ENCODE measurements at regions not wholly inside any gene's neighbourhood (a gene's known extent, or its start where the extent isn't known, plus 50 kb on each side); places are given as distances from the start of the nearest gene placed in this dataset.
A peak's percentile ranks its signal among the peaks of the same experiment; 100 is the strongest.

GRCh38 chr12:66066137-66066928 is 64.2 kb downstream of the LLPH start:
- no peak for DNase-seq

DNA sequence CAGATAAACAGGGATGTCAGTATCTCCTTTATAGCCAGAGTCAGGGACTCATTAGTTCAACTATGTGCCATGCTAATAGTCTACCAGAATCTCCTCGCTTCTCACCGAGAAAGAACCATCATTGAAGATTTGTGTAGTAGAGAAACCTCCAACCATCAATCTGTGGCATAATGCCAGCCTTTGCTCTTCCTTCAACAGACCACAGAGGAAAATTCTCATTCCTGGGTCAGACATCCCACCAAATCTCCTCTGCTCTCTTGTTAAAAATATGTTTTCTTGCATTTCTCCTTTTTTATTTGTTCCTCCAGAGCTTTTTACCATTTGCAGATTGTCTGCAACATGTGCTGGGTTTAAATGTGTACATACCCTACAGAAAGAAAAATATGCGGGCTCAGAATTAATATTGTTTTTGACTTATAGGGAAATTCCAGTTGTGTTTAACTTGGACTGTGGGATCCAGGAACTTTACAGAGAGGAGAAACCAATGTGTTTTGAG is 64.9 kb downstream of the LLPH start:
- DNase-seq, result no peak

- no peak for DNase-seq
Measured at GRCh38 chr12:66065150-66065549, 65.4 kb downstream of the LLPH start.

DNA sequence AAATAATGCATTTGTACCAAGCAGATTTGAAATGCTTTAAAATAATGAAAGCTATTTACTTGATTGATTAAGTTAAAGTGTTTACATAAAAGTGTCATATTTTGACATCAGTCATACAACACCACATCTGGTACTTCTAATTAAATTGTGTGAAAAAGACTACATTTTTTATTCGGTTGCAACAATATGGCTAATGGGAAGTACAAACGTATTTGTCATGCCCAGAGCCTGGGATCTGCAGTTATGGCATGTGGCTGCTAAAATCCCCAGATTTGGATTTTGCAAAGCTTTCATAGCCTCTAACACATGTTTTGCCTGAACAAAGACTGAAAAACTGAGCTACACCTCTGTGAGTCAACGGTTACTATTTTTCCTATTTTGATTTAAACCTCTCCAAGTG is 66.6 kb downstream of the LLPH start:
- no peak for DNase-seq

GRCh38 chr12:66062290-66062625 is 68.3 kb downstream of the LLPH start:
- peak; percentile 23 for DNase-seq

- no peak for DNase-seq
Measured at GRCh38 chr12:66061557-66062289, 68.8 kb downstream of the LLPH start.

DNA sequence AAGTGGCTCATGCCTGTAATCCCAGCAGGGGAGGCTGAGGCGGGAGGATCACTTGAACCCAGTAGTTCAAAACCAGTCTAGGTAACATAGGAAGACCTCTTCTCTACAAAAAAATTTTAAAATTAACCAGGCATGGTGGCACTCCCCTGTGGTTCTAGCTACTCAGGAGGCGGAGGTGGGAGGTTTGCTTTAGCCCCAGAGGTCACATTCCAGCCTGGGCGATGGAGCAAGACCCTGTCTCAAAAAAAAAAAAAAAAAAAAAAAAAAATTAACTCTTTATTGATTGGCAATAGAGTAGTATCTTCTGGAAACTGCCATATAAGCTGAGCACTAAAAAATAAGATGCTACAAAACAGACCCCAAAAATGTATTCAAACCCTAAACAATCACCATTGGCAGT is 69.5 kb downstream of the LLPH start:
- DNase-seq, result no peak

GRCh38 chr12:66060163-66060907 is 70.2 kb downstream of the LLPH start:
- no peak for DNase-seq

DNA sequence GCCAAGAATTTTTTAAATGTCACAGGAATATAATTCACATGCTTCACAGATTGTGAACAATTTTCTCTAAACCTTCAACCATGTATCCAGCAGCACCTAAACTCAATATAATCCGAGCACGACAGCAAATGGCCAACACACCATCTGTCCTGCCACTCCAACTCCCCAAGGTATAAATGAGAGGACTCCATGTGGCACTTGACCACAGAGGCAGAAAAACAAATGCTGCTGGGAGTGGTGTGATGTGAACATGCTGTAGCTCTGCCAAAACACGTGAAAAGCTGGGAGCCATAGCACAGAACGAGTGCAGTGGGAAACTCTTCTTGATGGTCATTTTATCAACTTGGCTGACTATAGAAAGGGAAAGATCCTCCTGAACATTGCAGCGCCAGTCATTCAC is 70.9 kb downstream of the LLPH start:
- DNase-seq, result no peak

DNA sequence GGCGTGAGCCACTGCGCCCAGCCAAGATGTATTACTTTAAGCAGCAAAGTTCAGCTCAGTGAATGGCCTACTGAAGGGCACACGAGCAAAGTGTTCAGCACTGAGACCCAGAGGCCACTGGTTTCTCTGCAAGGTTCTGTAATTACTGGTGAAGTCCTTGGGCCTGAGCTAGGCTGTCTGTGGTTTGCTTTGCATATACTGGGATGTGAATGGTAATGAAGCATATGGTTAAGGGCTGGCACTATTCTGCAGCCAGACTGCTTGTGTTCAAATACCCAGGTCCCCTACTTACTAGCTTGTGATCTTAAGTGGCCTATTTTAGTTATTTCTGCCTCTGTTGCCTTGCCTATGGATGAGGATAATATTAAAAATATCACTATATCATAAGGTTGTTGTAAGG is 72.0 kb downstream of the LLPH start:
- no peak for DNase-seq

GRCh38 chr12:66055837-66056319 is 74.7 kb downstream of the LLPH start:
- DNase-seq, result no peak

DNA sequence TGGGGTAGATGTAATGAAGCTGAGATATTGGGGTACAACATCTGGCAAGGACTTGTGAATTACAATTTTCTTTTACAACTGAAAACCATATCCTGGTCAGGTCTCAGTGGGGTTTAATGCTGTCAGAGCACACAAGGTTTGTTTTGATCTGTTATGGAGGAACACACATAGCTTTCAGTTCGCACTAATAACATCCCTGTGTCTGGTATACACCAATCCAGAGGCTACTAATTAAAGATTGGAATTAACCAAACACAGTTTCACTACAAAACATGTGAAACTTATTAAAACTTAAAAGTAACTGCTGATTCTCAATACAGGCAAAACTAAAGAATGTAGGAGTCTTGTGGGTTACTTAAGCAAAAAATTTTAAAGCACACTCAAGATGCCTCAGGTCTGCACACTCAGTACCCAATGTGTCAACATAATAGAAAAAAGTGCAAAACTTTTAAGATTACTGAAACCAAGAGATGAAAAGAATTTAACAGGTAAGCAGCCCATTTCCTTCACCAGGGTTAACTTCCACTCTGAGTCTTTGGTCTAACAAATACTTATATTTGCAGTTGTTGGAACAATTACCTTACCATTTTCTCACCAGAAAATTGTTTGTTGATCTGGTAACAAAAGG is 77.4 kb downstream of the LLPH start:
- DNase-seq, result no peak

DNA sequence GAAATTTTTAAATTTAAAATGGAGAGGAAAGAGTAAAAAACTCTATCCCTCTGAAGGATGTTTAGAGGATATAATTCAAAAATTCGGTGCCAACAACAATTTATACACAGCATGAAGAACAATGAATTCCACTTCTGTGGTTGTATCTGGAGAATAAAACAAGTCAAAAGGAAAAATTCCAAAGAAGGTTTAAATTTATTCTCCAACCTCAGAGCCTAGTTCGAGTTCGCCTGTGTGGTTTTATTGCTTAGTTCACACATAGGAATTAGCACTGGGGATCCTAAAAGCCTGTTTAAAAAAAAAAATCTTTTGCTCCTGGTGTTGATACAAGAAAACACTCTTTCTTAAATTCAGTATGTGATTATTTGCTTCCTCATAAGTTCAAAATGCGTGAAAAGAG is 79.2 kb downstream of the LLPH start:
- no peak for DNase-seq

DNA sequence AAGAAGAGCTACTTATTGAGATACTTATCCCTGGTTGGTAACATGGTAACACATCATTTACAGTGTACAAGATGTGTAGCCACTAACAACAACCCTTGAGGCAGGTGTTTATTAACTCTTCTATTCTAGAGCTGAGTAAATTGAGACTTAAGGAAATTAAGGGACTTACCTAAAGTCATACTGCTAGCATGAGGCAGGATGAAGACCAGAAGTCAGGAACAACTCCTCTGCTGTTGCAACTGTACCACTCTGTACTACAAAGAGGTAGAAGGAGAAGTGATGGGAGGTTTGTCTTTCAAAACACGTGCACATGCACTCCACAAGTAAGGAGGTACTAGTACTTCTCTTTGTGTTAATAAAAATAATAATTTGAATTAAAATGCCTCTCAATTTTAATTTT is 79.9 kb downstream of the LLPH start:
- no peak for DNase-seq

DNA sequence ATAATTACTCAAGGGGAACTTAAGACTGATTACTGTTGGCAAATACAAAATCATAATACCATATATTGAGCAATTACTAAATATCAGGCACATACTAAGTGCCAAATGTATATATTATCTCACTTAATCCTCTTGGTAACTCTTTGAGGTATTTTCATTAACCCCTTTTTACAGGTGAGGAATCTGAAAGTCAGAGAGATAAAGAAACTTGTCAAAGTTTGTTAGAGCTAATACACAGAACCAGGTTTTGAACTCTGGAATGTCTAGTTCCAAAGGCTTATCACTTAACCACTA is 80.3 kb downstream of the LLPH start:
- DNase-seq, result no peak

DNA sequence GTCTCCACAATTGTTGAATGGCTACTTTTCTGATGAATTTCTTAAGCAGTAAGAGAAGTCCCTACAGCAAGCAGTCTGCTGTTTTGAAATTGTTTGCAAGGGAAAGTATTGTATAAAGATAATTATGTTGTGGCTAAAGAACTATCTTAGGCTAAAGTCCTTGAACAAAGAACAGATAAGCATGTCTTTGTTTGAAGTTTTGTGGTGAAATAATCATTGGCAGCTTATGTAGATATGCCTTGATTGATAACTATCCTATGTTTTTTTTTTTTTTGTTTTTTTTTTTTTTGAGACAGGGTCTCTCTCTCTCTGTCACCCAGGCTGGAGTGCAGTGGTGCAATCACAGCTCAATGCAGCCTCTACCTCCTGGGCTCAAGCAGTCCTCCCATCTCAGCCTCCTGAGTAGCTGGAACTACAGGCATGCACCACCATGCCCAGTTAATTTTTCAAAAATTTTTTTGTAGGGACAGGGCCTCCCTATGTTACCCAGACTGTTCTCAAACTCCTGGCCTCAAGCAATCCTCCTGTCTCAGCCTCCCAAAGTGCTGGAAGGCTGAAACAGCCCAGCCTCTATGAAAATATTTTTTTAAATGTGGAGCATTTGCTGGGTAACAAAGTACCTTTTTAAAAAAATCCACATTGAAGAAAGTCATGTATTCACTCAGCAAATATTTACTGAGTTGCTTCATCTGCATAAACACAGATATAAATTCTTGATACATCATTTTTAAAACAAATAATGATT is 80.8 kb downstream of the LLPH start:
- no peak for DNase-seq

DNA sequence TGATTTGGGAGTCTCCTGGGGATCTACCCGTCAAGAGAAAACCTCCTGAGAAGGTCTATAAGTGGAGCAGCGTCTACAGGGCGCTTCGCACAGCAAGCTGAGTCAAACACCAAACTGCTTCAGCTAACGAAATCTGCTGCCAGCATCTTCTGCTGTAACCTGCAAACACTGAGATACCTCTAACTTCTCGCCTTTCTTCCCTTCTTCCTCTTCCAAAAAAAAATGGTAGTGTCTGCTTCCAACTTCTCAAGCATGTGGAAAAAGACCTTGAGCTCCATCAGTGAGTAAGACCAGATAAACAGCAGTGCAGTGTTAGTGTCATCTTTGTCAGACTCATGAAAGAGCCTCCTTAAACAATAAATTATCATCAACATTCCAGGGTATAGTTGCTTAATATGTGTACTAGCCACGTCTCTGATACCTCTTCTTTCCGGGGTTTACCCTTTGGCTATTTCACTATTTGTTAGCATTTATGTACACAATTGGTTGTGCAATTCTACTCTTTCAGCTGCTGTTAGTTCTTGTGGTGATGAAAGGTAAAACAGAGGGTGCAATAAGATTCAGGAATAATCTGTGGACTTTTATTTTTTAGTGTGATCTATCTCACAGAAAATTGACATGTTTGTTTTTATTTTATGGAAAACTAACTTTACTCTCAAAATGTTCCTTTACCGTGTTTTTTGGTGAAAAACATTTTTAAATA is 81.6 kb downstream of the LLPH start:
- DNase-seq, result no peak

- no peak for DNase-seq
Measured at GRCh38 chr12:66048218-66048834, 82.2 kb downstream of the LLPH start.

- DNase-seq, result no peak
Measured at GRCh38 chr12:66047411-66048021, 83.0 kb downstream of the LLPH start.

DNA sequence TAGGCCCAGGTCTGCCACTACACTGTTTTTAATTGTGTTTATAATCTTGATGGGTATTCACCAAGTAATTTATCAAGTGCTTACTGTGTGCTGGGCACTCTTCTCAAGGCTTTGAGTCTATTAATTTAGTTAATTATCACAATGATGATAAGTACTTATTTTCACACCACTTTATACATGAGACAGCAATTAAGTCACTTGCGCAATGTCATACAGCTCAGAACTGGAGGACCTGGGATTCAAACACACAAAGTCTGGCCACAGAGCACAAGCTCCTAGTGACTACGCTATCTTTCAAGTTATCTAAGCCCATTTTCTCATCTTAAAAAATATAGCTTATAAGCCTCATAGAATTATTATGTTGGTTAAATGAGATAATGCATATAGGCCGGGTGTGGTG is 85.0 kb downstream of the LLPH start:
- DNase-seq, result no peak

- peak; percentile 16 for DNase-seq
Measured at GRCh38 chr12:66044731-66045130, 85.8 kb downstream of the LLPH start.
